NOMO-1 treated with dmso at 0.1 percent for 144 hours (cell line): ENCODE measurements at regions not wholly inside any gene's neighbourhood (a gene's known extent, or its start where the extent isn't known, plus 50 kb on each side); places are given as distances from the start of the nearest gene placed in this dataset.
"Not testable (repeated sequence)": the region's sequence is repeated elsewhere in the genome, so short reads cannot be mapped to it uniquely, and the experiment has no call there.

Experiments used
- DNase-seq: peaks from one replicate; lab custom pipeline; 2025; ENCODE audit not compliant: unreplicated experiment; lab: John Stamatoyannopoulos, UW

- no peak for DNase-seq
Measured at GRCh38 chr11:31959716-31960115, 131.2 kb upstream of the RCN1 start.

GRCh38 chr11:31958076-31958735 is 132.7 kb upstream of the RCN1 start:
- no peak for DNase-seq

GRCh38 chr11:31957674-31958073 is 133.2 kb upstream of the RCN1 start:
- no peak for DNase-seq

- DNase-seq: no peak
Measured at GRCh38 chr11:31956310-31956709, 134.6 kb upstream of the RCN1 start.

GRCh38 chr11:31955838-31956237 is 135.0 kb upstream of the RCN1 start:
- DNase-seq: no peak

GRCh38 chr11:31953803-31954327 is 137.0 kb upstream of the RCN1 start:
- DNase-seq: no peak

GRCh38 chr11:31949733-31950200 is 138.6 kb upstream of the PAX6 start:
- not testable (repeated sequence) for DNase-seq

- DNase-seq: no peak
Measured at GRCh38 chr11:31947051-31947450, 135.9 kb upstream of the PAX6 start.

- no peak for DNase-seq
Measured at GRCh38 chr11:31943056-31943780, 132.1 kb upstream of the PAX6 start.

GRCh38 chr11:31940371-31941037 is 129.4 kb upstream of the PAX6 start:
- no peak for DNase-seq

- no peak for DNase-seq
Measured at GRCh38 chr11:31939004-31939403, 127.9 kb upstream of the PAX6 start.

GRCh38 chr11:31936312-31936711 is 125.2 kb upstream of the PAX6 start:
- DNase-seq: no peak

GRCh38 chr11:31932879-31933278 is 121.8 kb upstream of the PAX6 start:
- no peak for DNase-seq

GRCh38 chr11:31927982-31928381 is 116.9 kb upstream of the PAX6 start:
- DNase-seq: no peak

- DNase-seq: no peak
Measured at GRCh38 chr11:31926816-31927528, 115.8 kb upstream of the PAX6 start.

GRCh38 chr11:31926106-31926505 is 115.0 kb upstream of the PAX6 start:
- DNase-seq: no peak

GRCh38 chr11:31922450-31922849 is 111.3 kb upstream of the PAX6 start:
- no peak for DNase-seq

GRCh38 chr11:31921081-31921480 is 110.0 kb upstream of the PAX6 start:
- DNase-seq: no peak

- DNase-seq: no peak
Measured at GRCh38 chr11:31919175-31919574, 108.1 kb upstream of the PAX6 start.

GRCh38 chr11:31915867-31916266 is 104.7 kb upstream of the PAX6 start:
- no peak for DNase-seq

GRCh38 chr11:31913985-31914384 is 102.9 kb upstream of the PAX6 start:
- no peak for DNase-seq
